ENCODE measurements at regions not wholly inside any gene's neighbourhood (a gene's known extent, or its start where the extent isn't known, plus 50 kb on each side); places are given as distances from the start of the nearest gene placed in this dataset.

DNA sequence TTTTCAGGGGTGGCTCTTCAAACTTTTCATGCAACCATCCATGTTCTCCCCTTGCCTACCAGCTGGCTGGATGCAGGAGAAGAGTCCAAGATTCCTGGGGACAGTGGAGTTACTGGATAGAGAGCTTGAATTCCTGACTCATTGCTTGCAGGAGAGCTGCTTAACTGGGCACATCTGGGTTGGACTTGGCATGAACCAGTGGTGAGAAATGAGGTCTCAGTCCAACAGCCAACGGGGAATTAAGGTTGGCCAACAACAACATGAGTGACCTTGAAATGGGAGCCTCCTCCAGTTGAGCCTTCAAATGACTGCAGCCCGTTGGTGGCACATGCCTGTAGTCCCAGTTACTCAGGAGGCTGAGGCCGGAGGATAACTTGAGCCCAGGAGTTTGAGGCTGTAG is 58.1 kb upstream of the OPN4 start:
- Mint-ChIP-seq H3K27me3 (peaks cover 12% of the 10 kb centered on the region), H3K4me3 (no peak overlapping the region), H3K9me3 (ENCODE audit: insufficient read depth) (no peaks in the 10 kb centered on the region), H3K4me1 (no peaks in the 10 kb centered on the region), H3K27ac (no peak overlapping the region)
- H3K4me1 ChIP-seq (ENCODE audit: control insufficient read depth in 2 of 2, insufficient read depth in 2 of 2, low read length in 2 of 2) = no peaks in the 10 kb centered on the region
- intact Hi-C loops (cut with micrococcal nuclease) = no loop called here
- no peak overlapping the region for H3K9ac ChIP-seq (ENCODE audit: low read length)
- POLR2A ChIA-PET = no interaction called here
- ATAC-seq (ENCODE audit: low read depth) = no peak
- DNase-seq = no peak
- no peak overlapping the region for H2AFZ ChIP-seq (ENCODE audit: insufficient read depth, low read depth, low read length, poor library complexity, severe bottlenecking)
- peaks cover 0 to 5% (median 0%) of the 10 kb centered on the region in 4 experiments for H3K27me3 ChIP-seq (replicated peaks in 1 of 4; ENCODE audit: control extremely low read depth in 1 of 4, control insufficient read depth in 3 of 4, insufficient read depth in 4 of 4, low read length in 3 of 4)
- no peaks in the 10 kb centered on the region for H3K36me3 ChIP-seq (replicated peaks in 1 of 2; ENCODE audit: control extremely low read depth in 1 of 2, control insufficient read depth in 1 of 2, extremely low read depth in 1 of 2, insufficient read depth in 2 of 2, low read length in 1 of 2)
- H3K27ac ChIP-seq (ENCODE audit: low read length in 2 of 2) = no peak overlapping the region
- no peaks in the 10 kb centered on the region for H4K20me1 ChIP-seq (ENCODE audit: control insufficient read depth, insufficient read depth, low read length, poor library complexity, severe bottlenecking)
- no peak for TF ChIP-seq EZH2 (IDR thresholded peaks at IDR 0.05; ENCODE audit: borderline replicate concordance, insufficient read depth, low read depth, low read length, poor library complexity, severe bottlenecking)
- TF ChIP-seq, protein P1, sequence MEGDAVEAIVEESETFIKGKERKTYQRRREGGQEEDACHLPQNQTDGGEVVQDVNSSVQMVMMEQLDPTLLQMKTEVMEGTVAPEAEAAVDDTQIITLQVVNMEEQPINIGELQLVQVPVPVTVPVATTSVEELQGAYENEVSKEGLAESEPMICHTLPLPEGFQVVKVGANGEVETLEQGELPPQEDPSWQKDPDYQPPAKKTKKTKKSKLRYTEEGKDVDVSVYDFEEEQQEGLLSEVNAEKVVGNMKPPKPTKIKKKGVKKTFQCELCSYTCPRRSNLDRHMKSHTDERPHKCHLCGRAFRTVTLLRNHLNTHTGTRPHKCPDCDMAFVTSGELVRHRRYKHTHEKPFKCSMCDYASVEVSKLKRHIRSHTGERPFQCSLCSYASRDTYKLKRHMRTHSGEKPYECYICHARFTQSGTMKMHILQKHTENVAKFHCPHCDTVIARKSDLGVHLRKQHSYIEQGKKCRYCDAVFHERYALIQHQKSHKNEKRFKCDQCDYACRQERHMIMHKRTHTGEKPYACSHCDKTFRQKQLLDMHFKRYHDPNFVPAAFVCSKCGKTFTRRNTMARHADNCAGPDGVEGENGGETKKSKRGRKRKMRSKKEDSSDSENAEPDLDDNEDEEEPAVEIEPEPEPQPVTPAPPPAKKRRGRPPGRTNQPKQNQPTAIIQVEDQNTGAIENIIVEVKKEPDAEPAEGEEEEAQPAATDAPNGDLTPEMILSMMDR (IDR thresholded peaks at IDR 0.05) = no peak
- CTCF ChIA-PET = interaction anchor here (0.6 kb wide), 1 partner anchor 88 kb away, joined by 3 read pairs; no protein-coding TSS in a partner anchor
- no peak overlapping the region for H3K4me3 ChIP-seq (ENCODE audit: control extremely low read depth in 1 of 5, extremely low read depth in 1 of 5, insufficient read depth in 1 of 5, low read depth in 2 of 5, low read length in 4 of 5)
- 92% methylated on average over 3 of the region's 3 CpGs for WGBS (ENCODE audit: insufficient coverage)
- no peak overlapping the region for H3K4me2 ChIP-seq (replicated peaks; ENCODE audit: low read depth, low read length, poor library complexity, severe bottlenecking)
- no peaks in the 10 kb centered on the region for H3K9me3 ChIP-seq (ENCODE audit: control extremely low read depth in 1 of 3, control insufficient read depth in 2 of 3, insufficient read depth in 1 of 3, low read length in 2 of 3)
- no peaks in the 10 kb centered on the region for H3K79me2 ChIP-seq (ENCODE audit: control insufficient read depth, insufficient read depth, low read length)

DNA sequence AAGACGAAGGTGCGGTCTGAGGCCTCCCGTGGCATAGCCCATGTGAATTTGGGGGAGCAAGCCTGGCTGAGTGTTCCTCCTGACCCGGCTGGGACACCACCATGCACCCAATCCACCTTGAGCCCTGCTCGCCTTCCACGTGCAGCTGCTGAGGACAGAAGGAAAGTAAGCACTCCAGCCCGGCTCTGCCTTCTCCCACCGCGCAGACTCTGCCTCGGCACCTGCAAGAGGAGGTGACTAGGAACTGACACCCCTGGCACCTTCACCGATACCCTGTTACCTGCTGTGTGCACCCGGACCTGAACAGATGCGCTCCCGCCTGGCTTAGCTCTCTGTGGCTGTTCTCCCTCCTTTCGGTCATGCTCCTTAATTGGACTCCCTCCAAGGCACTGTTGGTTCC is 57.0 kb upstream of the OPN4 start:
- no peaks in the 10 kb centered on the region for H3K9me3 ChIP-seq (ENCODE audit: control extremely low read depth in 1 of 3, control insufficient read depth in 2 of 3, insufficient read depth in 1 of 3, low read length in 2 of 3)
- ChIA-PET CTCF (no interaction called here), POLR2A (no interaction called here)
- H3K79me2 ChIP-seq (ENCODE audit: control insufficient read depth, insufficient read depth, low read length) = no peaks in the 10 kb centered on the region
- no peak overlapping the region for H3K27ac ChIP-seq (ENCODE audit: low read length in 2 of 2)
- no peaks in the 10 kb centered on the region for H4K20me1 ChIP-seq (ENCODE audit: control insufficient read depth, insufficient read depth, low read length, poor library complexity, severe bottlenecking)
- no peak overlapping the region for H3K4me2 ChIP-seq (replicated peaks; ENCODE audit: low read depth, low read length, poor library complexity, severe bottlenecking)
- no peak for TF ChIP-seq EZH2 (IDR thresholded peaks at IDR 0.05; ENCODE audit: borderline replicate concordance, insufficient read depth, low read depth, low read length, poor library complexity, severe bottlenecking)
- TF ChIP-seq, protein P1 (IDR thresholded peaks at IDR 0.05) = no peak
- Mint-ChIP-seq H3K27me3 (peaks cover 7% of the 10 kb centered on the region), H3K4me3 (no peak overlapping the region), H3K27ac (no peak overlapping the region), H3K9me3 (ENCODE audit: insufficient read depth) (no peaks in the 10 kb centered on the region), H3K4me1 (no peaks in the 10 kb centered on the region)
- H3K9ac ChIP-seq (ENCODE audit: low read length) = no peak overlapping the region
- H3K36me3 ChIP-seq (replicated peaks in 1 of 2; ENCODE audit: control extremely low read depth in 1 of 2, control insufficient read depth in 1 of 2, extremely low read depth in 1 of 2, insufficient read depth in 2 of 2, low read length in 1 of 2) = no peaks in the 10 kb centered on the region
- H2AFZ ChIP-seq (ENCODE audit: insufficient read depth, low read depth, low read length, poor library complexity, severe bottlenecking) = no peak overlapping the region
- intact Hi-C loops (cut with micrococcal nuclease) = no loop called here
- DNase-seq (no peak), ATAC-seq (ENCODE audit: low read depth) (no peak)
- H3K4me1 ChIP-seq (ENCODE audit: control insufficient read depth in 2 of 2, insufficient read depth in 2 of 2, low read length in 2 of 2) = no peaks in the 10 kb centered on the region
- H3K27me3 ChIP-seq (replicated peaks in 1 of 4; ENCODE audit: control extremely low read depth in 1 of 4, control insufficient read depth in 3 of 4, insufficient read depth in 4 of 4, low read length in 3 of 4) = peaks cover 0 to 5% (median 0%) of the 10 kb centered on the region in 4 experiments
- no peak overlapping the region for H3K4me3 ChIP-seq (ENCODE audit: control extremely low read depth in 1 of 5, extremely low read depth in 1 of 5, insufficient read depth in 1 of 5, low read depth in 2 of 5, low read length in 4 of 5)
- whole genome bisulfite sequencing (ENCODE audit: insufficient coverage) = 90% methylated on average over 15 of the region's 15 CpGs

All from B cell (primary cell).